ENCODE measurements at regions not wholly inside any gene's neighbourhood (a gene's known extent, or its start where the extent isn't known, plus 50 kb on each side); places are given as distances from the start of the nearest gene placed in this dataset.

- no peaks in the 10 kb centered on the region for H3K36me3 ChIP-seq (ENCODE audit: insufficient read depth, low read length)
- no peaks in the 10 kb centered on the region for H3K4me1 ChIP-seq (ENCODE audit: insufficient read depth, low read length)
- H3K9me3 ChIP-seq (ENCODE audit: control insufficient read depth, insufficient read depth, low read length) = 0 out of 2 replicates have a peak, but pooled peaks cover 2% of the 10 kb centered on the region
- H3K9ac ChIP-seq (ENCODE audit: low read depth, low read length) = no peak overlapping the region
Measured at GRCh38 chr1:87880098-87880760, 551.5 kb downstream of the LMO4 start.

- no peaks in the 10 kb centered on the region for H3K4me1 ChIP-seq (ENCODE audit: insufficient read depth, low read length)
- H3K36me3 ChIP-seq (ENCODE audit: insufficient read depth, low read length) = no peaks in the 10 kb centered on the region
- H3K9ac ChIP-seq (ENCODE audit: low read depth, low read length) = no peak overlapping the region
- 0 out of 2 replicates have a peak, but pooled peaks cover 2% of the 10 kb centered on the region for H3K9me3 ChIP-seq (ENCODE audit: control insufficient read depth, insufficient read depth, low read length)
Measured at GRCh38 chr1:87880764-87881163, 552.1 kb downstream of the LMO4 start.

- H3K9ac ChIP-seq (ENCODE audit: low read depth, low read length) = no peak overlapping the region
- 0 out of 2 replicates have a peak, but pooled peaks cover 2% of the 10 kb centered on the region for H3K9me3 ChIP-seq (ENCODE audit: control insufficient read depth, insufficient read depth, low read length)
- H3K36me3 ChIP-seq (ENCODE audit: insufficient read depth, low read length) = no peaks in the 10 kb centered on the region
- H3K4me1 ChIP-seq (ENCODE audit: insufficient read depth, low read length) = no peaks in the 10 kb centered on the region
Measured at GRCh38 chr1:87883906-87884305, 555.2 kb downstream of the LMO4 start.

- Histone ChIP-seq H3K4me1 (ENCODE audit: insufficient read depth, low read length) (no peaks in the 10 kb centered on the region), H3K36me3 (ENCODE audit: insufficient read depth, low read length) (no peaks in the 10 kb centered on the region), H3K9ac (ENCODE audit: low read depth, low read length) (no peak overlapping the region), H3K9me3 (ENCODE audit: control insufficient read depth, insufficient read depth, low read length) (0 out of 2 replicates have a peak, but pooled peaks cover 2% of the 10 kb centered on the region)
Measured at GRCh38 chr1:87884581-87884980, 555.9 kb downstream of the LMO4 start.

- H3K9me3 ChIP-seq (ENCODE audit: control insufficient read depth, insufficient read depth, low read length) = 0 out of 2 replicates have a peak, but pooled peaks cover under 1% of the 10 kb centered on the region
- no peaks in the 10 kb centered on the region for H3K4me1 ChIP-seq (ENCODE audit: insufficient read depth, low read length)
Measured at GRCh38 chr1:87885278-87886025, 556.8 kb downstream of the LMO4 start.

GRCh38 chr1:87887100-87887499 is 558.4 kb downstream of the LMO4 start:
- Histone ChIP-seq H3K9me3 (ENCODE audit: control insufficient read depth, insufficient read depth, low read length) (no peaks in the 10 kb centered on the region), H3K4me1 (ENCODE audit: insufficient read depth, low read length) (no peaks in the 10 kb centered on the region; the same call in 1 of the 2 replicates), H3K36me3 (ENCODE audit: insufficient read depth, low read length) (no peaks in the 10 kb centered on the region), H3K9ac (ENCODE audit: low read depth, low read length) (no peak overlapping the region)

More at GRCh38 chr1:87885278-87886025, 556.8 kb downstream of the LMO4 start:
- H3K9ac ChIP-seq (ENCODE audit: low read depth, low read length) = no peak overlapping the region
- H3K36me3 ChIP-seq (ENCODE audit: insufficient read depth, low read length) = no peaks in the 10 kb centered on the region

- no peaks in the 10 kb centered on the region; the same call in 1 of the 2 replicates for H3K4me1 ChIP-seq (ENCODE audit: insufficient read depth, low read length)
- no peaks in the 10 kb centered on the region for H3K9me3 ChIP-seq (ENCODE audit: control insufficient read depth, insufficient read depth, low read length)
- H3K36me3 ChIP-seq (ENCODE audit: insufficient read depth, low read length) = no peaks in the 10 kb centered on the region
- no peak overlapping the region for H3K9ac ChIP-seq (ENCODE audit: low read depth, low read length)
Measured at GRCh38 chr1:87888446-87888845, 559.8 kb downstream of the LMO4 start.

- Histone ChIP-seq H3K36me3 (ENCODE audit: insufficient read depth, low read length) (no peaks in the 10 kb centered on the region), H3K9me3 (ENCODE audit: control insufficient read depth, insufficient read depth, low read length) (no peaks in the 10 kb centered on the region), H3K4me1 (ENCODE audit: insufficient read depth, low read length) (no peaks in the 10 kb centered on the region; the same call in 1 of the 2 replicates), H3K9ac (ENCODE audit: low read depth, low read length) (no peak overlapping the region)
Measured at GRCh38 chr1:87894062-87894461, 565.4 kb downstream of the LMO4 start.

GRCh38 chr1:87897481-87897880 is 568.8 kb downstream of the LMO4 start:
- no peaks in the 10 kb centered on the region for H3K4me1 ChIP-seq (ENCODE audit: insufficient read depth, low read length)
- no peak overlapping the region for H3K9ac ChIP-seq (ENCODE audit: low read depth, low read length)
- H3K9me3 ChIP-seq (ENCODE audit: control insufficient read depth, insufficient read depth, low read length) = no peaks in the 10 kb centered on the region
- no peaks in the 10 kb centered on the region for H3K36me3 ChIP-seq (ENCODE audit: insufficient read depth, low read length)

- no peak overlapping the region for H3K9ac ChIP-seq (ENCODE audit: low read depth, low read length)
- H3K9me3 ChIP-seq (ENCODE audit: control insufficient read depth, insufficient read depth, low read length) = no peaks in the 10 kb centered on the region
- peaks cover 6% of the 10 kb centered on the region; the same call in 1 of the 2 replicates for H3K4me1 ChIP-seq (ENCODE audit: insufficient read depth, low read length)
- no peaks in the 10 kb centered on the region for H3K36me3 ChIP-seq (ENCODE audit: insufficient read depth, low read length)
Measured at GRCh38 chr1:87898431-87898830, 569.8 kb downstream of the LMO4 start.

GRCh38 chr1:87899017-87899416 is 570.3 kb downstream of the LMO4 start:
- no peak overlapping the region for H3K9ac ChIP-seq (ENCODE audit: low read depth, low read length)
- H3K36me3 ChIP-seq (ENCODE audit: insufficient read depth, low read length) = no peaks in the 10 kb centered on the region
- peaks cover 6% of the 10 kb centered on the region; the same call in 1 of the 2 replicates for H3K4me1 ChIP-seq (ENCODE audit: insufficient read depth, low read length)
- no peaks in the 10 kb centered on the region for H3K9me3 ChIP-seq (ENCODE audit: control insufficient read depth, insufficient read depth, low read length)

GRCh38 chr1:87899746-87900145 is 571.1 kb downstream of the LMO4 start:
- Histone ChIP-seq H3K36me3 (ENCODE audit: insufficient read depth, low read length) (no peaks in the 10 kb centered on the region), H3K9me3 (ENCODE audit: control insufficient read depth, insufficient read depth, low read length) (no peaks in the 10 kb centered on the region), H3K9ac (ENCODE audit: low read depth, low read length) (no peak overlapping the region), H3K4me1 (ENCODE audit: insufficient read depth, low read length) (peaks cover 6% of the 10 kb centered on the region; the same call in 1 of the 2 replicates)

- no peaks in the 10 kb centered on the region for H3K9me3 ChIP-seq (ENCODE audit: control insufficient read depth, insufficient read depth, low read length)
- peaks cover 6% of the 10 kb centered on the region; the same call in 1 of the 2 replicates for H3K4me1 ChIP-seq (ENCODE audit: insufficient read depth, low read length)
- H3K9ac ChIP-seq (ENCODE audit: low read depth, low read length) = no peak overlapping the region
- H3K36me3 ChIP-seq (ENCODE audit: insufficient read depth, low read length) = no peaks in the 10 kb centered on the region
Measured at GRCh38 chr1:87902830-87903229, 574.1 kb downstream of the LMO4 start.

GRCh38 chr1:87903242-87903641 is 574.6 kb downstream of the LMO4 start:
- no peaks in the 10 kb centered on the region for H3K36me3 ChIP-seq (ENCODE audit: insufficient read depth, low read length)
- peaks cover 6% of the 10 kb centered on the region; the same call in 1 of the 2 replicates for H3K4me1 ChIP-seq (ENCODE audit: insufficient read depth, low read length)
- H3K9ac ChIP-seq (ENCODE audit: low read depth, low read length) = no peak overlapping the region
- no peaks in the 10 kb centered on the region for H3K9me3 ChIP-seq (ENCODE audit: control insufficient read depth, insufficient read depth, low read length)

- Histone ChIP-seq H3K9ac (ENCODE audit: low read depth, low read length) (no peak overlapping the region), H3K9me3 (ENCODE audit: control insufficient read depth, insufficient read depth, low read length) (no peaks in the 10 kb centered on the region), H3K36me3 (ENCODE audit: insufficient read depth, low read length) (no peaks in the 10 kb centered on the region), H3K4me1 (ENCODE audit: insufficient read depth, low read length) (peaks cover 6% of the 10 kb centered on the region; the same call in 1 of the 2 replicates)
Measured at GRCh38 chr1:87904651-87905050, 576.0 kb downstream of the LMO4 start.

Measured in ES-I3 (cell line).